ENCODE measurements at regions not wholly inside any gene's neighbourhood (a gene's known extent, or its start where the extent isn't known, plus 50 kb on each side); places are given as distances from the start of the nearest gene placed in this dataset.
"Not testable (repeated sequence)": the region's sequence is repeated elsewhere in the genome, so short reads cannot be mapped to it uniquely, and the experiment has no call there.

DNA sequence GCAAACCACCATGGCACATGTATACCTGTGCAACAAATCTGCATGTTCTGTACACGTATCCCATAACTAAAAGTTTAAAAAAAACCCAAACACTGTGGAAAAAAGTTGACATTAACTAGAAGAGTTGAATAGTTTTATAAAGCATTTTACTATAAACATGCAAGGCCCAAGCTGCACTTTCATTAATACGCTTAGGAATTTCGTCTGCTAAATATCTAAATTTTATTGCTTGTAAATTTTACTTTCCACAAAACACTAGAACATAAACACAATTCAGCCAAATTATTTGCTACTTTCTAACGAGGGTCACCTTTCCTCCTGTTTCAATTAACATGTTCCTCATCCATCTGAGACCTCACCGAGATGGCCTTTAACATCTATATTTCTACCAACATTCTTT lies 74.4 kb upstream of the MAN1A1 start:
- POLR2A ChIA-PET = no interaction called here
- TF ChIP-seq, protein P1, sequence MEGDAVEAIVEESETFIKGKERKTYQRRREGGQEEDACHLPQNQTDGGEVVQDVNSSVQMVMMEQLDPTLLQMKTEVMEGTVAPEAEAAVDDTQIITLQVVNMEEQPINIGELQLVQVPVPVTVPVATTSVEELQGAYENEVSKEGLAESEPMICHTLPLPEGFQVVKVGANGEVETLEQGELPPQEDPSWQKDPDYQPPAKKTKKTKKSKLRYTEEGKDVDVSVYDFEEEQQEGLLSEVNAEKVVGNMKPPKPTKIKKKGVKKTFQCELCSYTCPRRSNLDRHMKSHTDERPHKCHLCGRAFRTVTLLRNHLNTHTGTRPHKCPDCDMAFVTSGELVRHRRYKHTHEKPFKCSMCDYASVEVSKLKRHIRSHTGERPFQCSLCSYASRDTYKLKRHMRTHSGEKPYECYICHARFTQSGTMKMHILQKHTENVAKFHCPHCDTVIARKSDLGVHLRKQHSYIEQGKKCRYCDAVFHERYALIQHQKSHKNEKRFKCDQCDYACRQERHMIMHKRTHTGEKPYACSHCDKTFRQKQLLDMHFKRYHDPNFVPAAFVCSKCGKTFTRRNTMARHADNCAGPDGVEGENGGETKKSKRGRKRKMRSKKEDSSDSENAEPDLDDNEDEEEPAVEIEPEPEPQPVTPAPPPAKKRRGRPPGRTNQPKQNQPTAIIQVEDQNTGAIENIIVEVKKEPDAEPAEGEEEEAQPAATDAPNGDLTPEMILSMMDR (IDR thresholded peaks at IDR 0.05; ENCODE audit: insufficient read depth, low read length, missing control alignments) = no peak

DNA sequence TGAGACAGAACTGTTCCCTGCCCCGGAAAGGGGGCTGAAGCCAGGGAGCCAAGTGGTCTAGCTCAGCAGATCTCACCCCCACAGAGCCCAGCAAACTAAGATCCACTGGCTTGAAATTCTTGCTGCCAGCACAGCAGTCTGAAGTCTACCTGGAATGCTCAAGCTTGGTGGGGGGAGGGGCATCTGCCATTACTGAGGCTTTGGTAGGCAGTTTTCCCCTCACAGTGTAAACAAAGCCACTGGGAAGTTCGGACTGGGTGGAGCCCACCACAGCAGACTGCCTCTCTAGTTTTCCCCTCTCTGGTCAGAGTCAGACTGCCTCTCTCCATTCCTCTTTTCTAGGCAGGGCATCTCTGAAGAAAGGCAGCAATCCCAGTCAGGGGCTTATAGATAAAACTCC lies 68.5 kb upstream of the MAN1A1 start:
- H3K4me3 ChIP-seq (ENCODE audit: low read depth, low read length); CTCF ChIA-PET; DNase-seq (ENCODE audit: low read depth, low spot score); POLR2A ChIA-PET: not testable (repeated sequence)

More for the DNA sequence above, 74.4 kb upstream of the MAN1A1 start:
- H3K4me3 ChIP-seq (ENCODE audit: low read depth, low read length) = no peak overlapping the region
- DNase-seq (ENCODE audit: low read depth, low spot score) = no peak
- CTCF ChIA-PET = no interaction called here

DNA sequence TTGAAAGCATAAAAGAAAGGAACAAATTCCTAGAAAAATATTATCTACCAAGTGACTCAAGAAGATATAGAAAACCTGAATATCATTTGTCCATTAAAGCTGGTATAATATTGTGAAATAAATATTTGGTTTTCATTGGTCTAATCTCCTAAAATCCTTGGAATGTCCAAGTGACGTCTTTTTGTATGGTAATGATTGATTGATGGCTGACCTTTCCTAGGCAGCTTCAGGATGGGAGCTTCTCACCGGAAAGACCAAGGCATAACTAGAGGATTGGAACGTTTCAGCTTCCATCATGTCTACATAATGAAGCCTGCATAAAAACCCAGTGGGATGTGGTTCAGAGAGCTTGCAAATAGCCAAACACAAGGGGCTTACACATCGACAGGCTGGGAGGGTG lies 57.6 kb upstream of the MAN1A1 start:
- ChIA-PET CTCF (no interaction called here), POLR2A (no interaction called here)
- TF ChIP-seq, protein P1 (IDR thresholded peaks at IDR 0.05; ENCODE audit: insufficient read depth, low read length, missing control alignments) = no peak
- H3K4me3 ChIP-seq (ENCODE audit: low read depth, low read length) = no peak overlapping the region
- no peak for DNase-seq (ENCODE audit: low read depth, low spot score)

DNA sequence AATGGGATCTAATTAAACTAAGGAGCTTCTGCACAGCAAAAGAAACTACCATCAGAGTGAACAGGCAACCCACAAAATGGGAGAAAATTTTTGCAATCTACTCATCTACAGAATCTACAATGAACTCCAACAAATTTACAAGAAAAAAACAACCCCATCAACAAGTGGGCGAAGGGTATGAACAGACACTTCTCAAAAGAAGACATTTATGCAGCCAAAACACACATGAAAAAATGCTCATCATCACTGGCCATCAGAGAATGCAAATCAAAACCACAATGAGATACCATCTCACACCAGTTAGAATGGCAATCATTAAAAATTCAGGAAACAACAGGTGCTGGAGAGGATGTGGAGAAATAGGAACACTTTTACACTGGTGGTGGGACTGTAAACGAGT lies 55.6 kb upstream of the MAN1A1 start:
- DNase-seq (ENCODE audit: low read depth, low spot score); POLR2A ChIA-PET; H3K4me3 ChIP-seq (ENCODE audit: low read depth, low read length); CTCF ChIA-PET: not testable (repeated sequence)

Measured in AG04449 (cell line).